ENCODE measurements at regions not wholly inside any gene's neighbourhood (a gene's known extent, or its start where the extent isn't known, plus 50 kb on each side); places are given as distances from the start of the nearest gene placed in this dataset.

DNA sequence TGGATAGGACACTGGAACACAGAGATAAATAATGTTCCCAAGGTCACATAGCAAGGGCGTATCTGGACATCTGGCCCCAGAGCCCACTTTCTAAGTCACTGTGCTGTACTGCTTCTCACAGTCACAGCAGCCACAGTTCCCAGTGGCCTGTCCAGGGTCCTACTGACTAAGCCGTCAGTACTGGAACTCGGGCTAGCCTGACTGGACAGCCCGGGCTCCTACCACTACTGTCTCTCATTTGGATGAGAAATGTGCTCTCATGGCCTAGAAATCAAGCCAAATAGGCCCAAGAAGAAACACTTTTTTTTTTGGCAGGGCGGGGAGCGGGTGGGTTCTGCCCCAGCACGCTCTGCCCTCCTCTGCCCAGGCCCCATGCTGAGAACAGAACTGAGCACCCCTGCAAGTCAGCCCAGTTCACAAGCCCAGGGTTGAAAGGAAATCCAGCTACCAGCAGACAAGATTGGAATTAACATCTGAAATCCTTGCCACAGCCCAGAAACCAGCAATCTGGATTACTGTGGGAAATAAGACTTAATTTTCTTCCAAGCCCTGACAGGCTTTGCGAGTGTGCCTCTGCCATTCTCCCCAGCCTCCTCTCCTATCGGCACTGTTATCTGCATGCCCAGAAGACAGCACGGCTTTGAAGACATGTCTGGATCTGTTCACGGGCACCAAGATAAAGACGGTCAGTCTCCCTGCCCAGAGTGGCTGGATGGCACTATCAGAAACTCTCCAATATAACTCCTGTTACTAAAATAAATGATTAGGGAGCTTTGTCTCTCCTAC is 182.9 kb upstream of the NCAM1 start:
- H3K4me1 Mint-ChIP-seq, result peaks cover 18% of the 10 kb centered on the region
- 0 out of 2 replicates have a peak, but pooled peaks cover 4% of the 10 kb centered on the region for H3K9me3 Mint-ChIP-seq
- no peak for ATAC-seq
- no peak for DNase-seq (ENCODE audit: low spot score)
- H3K4me3 Mint-ChIP-seq, result no peak overlapping the region
- TF ChIP-seq, protein P1, sequence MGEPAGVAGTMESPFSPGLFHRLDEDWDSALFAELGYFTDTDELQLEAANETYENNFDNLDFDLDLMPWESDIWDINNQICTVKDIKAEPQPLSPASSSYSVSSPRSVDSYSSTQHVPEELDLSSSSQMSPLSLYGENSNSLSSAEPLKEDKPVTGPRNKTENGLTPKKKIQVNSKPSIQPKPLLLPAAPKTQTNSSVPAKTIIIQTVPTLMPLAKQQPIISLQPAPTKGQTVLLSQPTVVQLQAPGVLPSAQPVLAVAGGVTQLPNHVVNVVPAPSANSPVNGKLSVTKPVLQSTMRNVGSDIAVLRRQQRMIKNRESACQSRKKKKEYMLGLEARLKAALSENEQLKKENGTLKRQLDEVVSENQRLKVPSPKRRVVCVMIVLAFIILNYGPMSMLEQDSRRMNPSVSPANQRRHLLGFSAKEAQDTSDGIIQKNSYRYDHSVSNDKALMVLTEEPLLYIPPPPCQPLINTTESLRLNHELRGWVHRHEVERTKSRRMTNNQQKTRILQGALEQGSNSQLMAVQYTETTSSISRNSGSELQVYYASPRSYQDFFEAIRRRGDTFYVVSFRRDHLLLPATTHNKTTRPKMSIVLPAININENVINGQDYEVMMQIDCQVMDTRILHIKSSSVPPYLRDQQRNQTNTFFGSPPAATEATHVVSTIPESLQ (CRISPR knock-in tag; IDR thresholded peaks at IDR 0.05), result no peak
- TF ChIP-seq ZNF219 (CRISPR knock-in tag; IDR thresholded peaks at IDR 0.05; ENCODE audit: borderline replicate concordance) (no peak), FOXJ3 (CRISPR knock-in tag; IDR thresholded peaks at IDR 0.05; ENCODE audit: borderline replicate concordance) (no peak), ATF1 (CRISPR knock-in tag; IDR thresholded peaks at IDR 0.05) (no peak), JUN (CRISPR knock-in tag; IDR thresholded peaks at IDR 0.05) (no peak), SOX15 (CRISPR knock-in tag; IDR thresholded peaks at IDR 0.05) (no peak), TEAD1 (CRISPR knock-in tag; IDR thresholded peaks at IDR 0.05) (no peak), SMAD3 (CRISPR knock-in tag; IDR thresholded peaks at IDR 0.05; ENCODE audit: borderline replicate concordance) (no peak), ZNF396 (CRISPR knock-in tag; IDR thresholded peaks at IDR 0.05; ENCODE audit: borderline replicate concordance) (no peak), PRDM15 (CRISPR knock-in tag; IDR thresholded peaks at IDR 0.05) (no peak), FOXK1 (CRISPR knock-in tag; IDR thresholded peaks at IDR 0.05) (no peak), CREM (CRISPR knock-in tag; IDR thresholded peaks at IDR 0.05) (no peak), ETV6 (CRISPR knock-in tag; IDR thresholded peaks at IDR 0.05) (no peak)
- TF ChIP-seq, protein P2, sequence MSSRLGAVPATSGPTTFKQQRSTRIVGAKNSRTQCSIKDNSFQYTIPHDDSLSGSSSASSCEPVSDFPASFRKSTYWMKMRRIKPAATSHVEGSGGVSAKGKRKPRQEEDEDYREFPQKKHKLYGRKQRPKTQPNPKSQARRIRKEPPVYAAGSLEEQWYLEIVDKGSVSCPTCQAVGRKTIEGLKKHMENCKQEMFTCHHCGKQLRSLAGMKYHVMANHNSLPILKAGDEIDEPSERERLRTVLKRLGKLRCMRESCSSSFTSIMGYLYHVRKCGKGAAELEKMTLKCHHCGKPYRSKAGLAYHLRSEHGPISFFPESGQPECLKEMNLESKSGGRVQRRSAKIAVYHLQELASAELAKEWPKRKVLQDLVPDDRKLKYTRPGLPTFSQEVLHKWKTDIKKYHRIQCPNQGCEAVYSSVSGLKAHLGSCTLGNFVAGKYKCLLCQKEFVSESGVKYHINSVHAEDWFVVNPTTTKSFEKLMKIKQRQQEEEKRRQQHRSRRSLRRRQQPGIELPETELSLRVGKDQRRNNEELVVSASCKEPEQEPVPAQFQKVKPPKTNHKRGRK (CRISPR knock-in tag; IDR thresholded peaks at IDR 0.05; ENCODE audit: borderline replicate concordance), result no peak
- TF ChIP-seq, protein P3, sequence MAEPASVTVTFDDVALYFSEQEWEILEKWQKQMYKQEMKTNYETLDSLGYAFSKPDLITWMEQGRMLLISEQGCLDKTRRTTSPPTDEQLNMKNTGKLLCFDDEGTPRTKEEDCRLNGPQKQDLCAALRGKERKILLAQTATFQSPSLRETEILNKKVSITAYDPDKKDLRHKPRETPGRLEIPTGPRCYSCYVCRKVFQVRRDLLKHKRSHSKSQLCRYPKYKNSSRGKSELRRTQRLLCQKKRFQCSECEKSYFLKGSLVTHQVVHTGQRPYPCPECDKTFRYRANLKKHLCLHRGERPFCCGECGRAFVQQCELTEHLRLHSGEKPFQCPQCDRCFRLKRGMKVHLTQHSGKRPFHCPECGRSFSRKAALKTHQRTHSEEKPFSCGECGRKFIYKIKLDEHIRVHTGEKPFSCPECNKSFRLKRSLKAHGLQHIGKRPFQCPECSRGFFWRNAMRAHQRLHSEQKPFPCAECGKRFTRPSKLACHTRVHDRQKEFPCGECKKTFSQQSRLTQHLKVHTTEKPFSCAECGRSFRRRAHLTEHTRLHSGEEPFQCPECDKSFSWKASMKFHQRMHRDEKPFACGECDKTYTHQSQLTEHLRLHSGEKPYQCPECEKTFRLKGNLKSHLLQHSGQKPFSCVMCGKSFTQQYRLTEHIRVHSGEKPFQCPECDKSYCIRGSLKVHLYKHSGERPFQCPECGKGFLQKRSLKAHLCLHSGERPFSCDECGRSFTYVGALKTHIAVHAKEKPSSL (CRISPR knock-in tag; conservative IDR thresholded peaks at IDR 0.05), result no peak
- TF ChIP-seq, protein P4, sequence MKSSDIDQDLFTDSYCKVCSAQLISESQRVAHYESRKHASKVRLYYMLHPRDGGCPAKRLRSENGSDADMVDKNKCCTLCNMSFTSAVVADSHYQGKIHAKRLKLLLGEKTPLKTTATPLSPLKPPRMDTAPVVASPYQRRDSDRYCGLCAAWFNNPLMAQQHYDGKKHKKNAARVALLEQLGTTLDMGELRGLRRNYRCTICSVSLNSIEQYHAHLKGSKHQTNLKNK (CRISPR knock-in tag; IDR thresholded peaks at IDR 0.05), result no peak
- TF ChIP-seq, protein P5, sequence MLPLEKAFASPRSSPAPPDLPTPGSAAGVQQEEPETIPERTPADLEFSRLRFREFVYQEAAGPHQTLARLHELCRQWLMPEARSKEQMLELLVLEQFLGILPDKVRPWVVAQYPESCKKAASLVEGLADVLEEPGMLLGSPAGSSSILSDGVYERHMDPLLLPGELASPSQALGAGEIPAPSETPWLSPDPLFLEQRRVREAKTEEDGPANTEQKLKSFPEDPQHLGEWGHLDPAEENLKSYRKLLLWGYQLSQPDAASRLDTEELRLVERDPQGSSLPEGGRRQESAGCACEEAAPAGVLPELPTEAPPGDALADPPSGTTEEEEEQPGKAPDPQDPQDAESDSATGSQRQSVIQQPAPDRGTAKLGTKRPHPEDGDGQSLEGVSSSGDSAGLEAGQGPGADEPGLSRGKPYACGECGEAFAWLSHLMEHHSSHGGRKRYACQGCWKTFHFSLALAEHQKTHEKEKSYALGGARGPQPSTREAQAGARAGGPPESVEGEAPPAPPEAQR (CRISPR knock-in tag; IDR thresholded peaks at IDR 0.05), result no peak
- peaks cover 3% of the 10 kb centered on the region for H3K27me3 Mint-ChIP-seq (ENCODE audit: low read depth)
- ChIA-PET POLR2A (no interaction called here), CTCF (no interaction called here)
- H3K36me3 Mint-ChIP-seq, result no peaks in the 10 kb centered on the region
- H3K27ac Mint-ChIP-seq, result no peak overlapping the region

Measured in WTC11 (cell line).